Sigmoid colon (tissue), 3 donors: ENCODE measurements at regions not wholly inside any gene's neighbourhood (a gene's known extent, or its start where the extent isn't known, plus 50 kb on each side); places are given as distances from the start of the nearest gene placed in this dataset.

ENCODE experiments used
- POLR2A ChIP-seq, 2 donors: fragments of 450-650 bp; IDR thresholded peaks; one replicate each; pipeline ENCODE4 v1.6.1; 2016; ENCODE audit warnings: antibody characterized with exemption in 2 of 2, mild to moderate bottlenecking in 2 of 2, moderate library complexity in 2 of 2
- TF ChIP-seq, protein P1 (sequence below), 4 experiments: fragments of 450-650 bp in 3 of 4; fragments of 200-600 bp in 1 of 4; IDR thresholded peaks; one replicate each; pipeline ENCODE4 v1.5.1; 2016 to 2019; ENCODE audit warnings: antibody characterized with exemption in 4 of 4, mild to moderate bottlenecking in 3 of 4, moderate library complexity in 2 of 4

DNA sequence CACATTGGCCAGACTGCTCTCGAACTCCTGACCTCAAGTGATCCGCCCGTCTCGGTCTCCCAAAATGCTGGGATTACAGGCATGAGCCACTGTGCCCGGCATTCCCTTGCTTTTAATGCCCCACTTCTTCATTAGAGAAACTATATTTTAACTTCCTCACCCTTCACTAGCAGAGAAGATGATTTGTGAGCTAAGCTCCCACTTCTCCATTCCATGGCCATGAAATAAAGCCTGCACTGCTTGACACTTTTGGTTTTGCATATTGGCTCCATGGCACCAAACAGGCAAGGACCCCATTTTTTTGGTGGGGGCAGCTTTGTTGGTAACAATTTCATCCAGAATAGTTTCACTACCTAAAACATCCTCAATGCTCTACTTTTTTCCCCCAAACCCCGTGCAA, 145.3 kb downstream of the TFAP2B start:
- TF ChIP-seq, protein P1, sequence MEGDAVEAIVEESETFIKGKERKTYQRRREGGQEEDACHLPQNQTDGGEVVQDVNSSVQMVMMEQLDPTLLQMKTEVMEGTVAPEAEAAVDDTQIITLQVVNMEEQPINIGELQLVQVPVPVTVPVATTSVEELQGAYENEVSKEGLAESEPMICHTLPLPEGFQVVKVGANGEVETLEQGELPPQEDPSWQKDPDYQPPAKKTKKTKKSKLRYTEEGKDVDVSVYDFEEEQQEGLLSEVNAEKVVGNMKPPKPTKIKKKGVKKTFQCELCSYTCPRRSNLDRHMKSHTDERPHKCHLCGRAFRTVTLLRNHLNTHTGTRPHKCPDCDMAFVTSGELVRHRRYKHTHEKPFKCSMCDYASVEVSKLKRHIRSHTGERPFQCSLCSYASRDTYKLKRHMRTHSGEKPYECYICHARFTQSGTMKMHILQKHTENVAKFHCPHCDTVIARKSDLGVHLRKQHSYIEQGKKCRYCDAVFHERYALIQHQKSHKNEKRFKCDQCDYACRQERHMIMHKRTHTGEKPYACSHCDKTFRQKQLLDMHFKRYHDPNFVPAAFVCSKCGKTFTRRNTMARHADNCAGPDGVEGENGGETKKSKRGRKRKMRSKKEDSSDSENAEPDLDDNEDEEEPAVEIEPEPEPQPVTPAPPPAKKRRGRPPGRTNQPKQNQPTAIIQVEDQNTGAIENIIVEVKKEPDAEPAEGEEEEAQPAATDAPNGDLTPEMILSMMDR (IDR thresholded peaks at IDR 0.05) = no peak
- no peak for TF ChIP-seq POLR2A (IDR thresholded peaks at IDR 0.05)
